Skin of body (tissue), 1 donor: ENCODE measurements at regions not wholly inside any gene's neighbourhood (a gene's known extent, or its start where the extent isn't known, plus 50 kb on each side); places are given as distances from the start of the nearest gene placed in this dataset.

Experiments used
- DNase-seq: peaks from one replicate; lab custom pipeline; 2025; lab: John Stamatoyannopoulos, UW

- no peak for DNase-seq
Observed at GRCh38 chr16:55041540-55042234, 111.0 kb downstream of the IRX5 start.

GRCh38 chr16:55042556-55043432, 112.1 kb downstream of the IRX5 start:
- no peak for DNase-seq

GRCh38 chr16:55043499-55043898, 112.8 kb downstream of the IRX5 start:
- no peak for DNase-seq

GRCh38 chr16:55044201-55044975, 113.7 kb downstream of the IRX5 start:
- DNase-seq, result no peak

- no peak for DNase-seq
Observed at GRCh38 chr16:55045329-55045728, 114.7 kb downstream of the IRX5 start.

- no peak for DNase-seq
Observed at GRCh38 chr16:55045756-55046460, 115.2 kb downstream of the IRX5 start.

- DNase-seq, result no peak
Observed at GRCh38 chr16:55046513-55046912, 115.8 kb downstream of the IRX5 start.

- DNase-seq, result no peak
Observed at GRCh38 chr16:55046916-55047315, 116.3 kb downstream of the IRX5 start.

- no peak for DNase-seq
Observed at GRCh38 chr16:55047331-55047730, 116.7 kb downstream of the IRX5 start.

GRCh38 chr16:55047903-55048497, 117.3 kb downstream of the IRX5 start:
- no peak for DNase-seq

GRCh38 chr16:55048745-55049144, 118.1 kb downstream of the IRX5 start:
- DNase-seq, result no peak

GRCh38 chr16:55051571-55052347, 121.1 kb downstream of the IRX5 start:
- no peak for DNase-seq

- no peak for DNase-seq
Observed at GRCh38 chr16:55052348-55052734, 121.7 kb downstream of the IRX5 start.

- DNase-seq, result no peak
Observed at GRCh38 chr16:55052741-55053415, 122.2 kb downstream of the IRX5 start.

- no peak for DNase-seq
Observed at GRCh38 chr16:55055262-55055661, 124.6 kb downstream of the IRX5 start.

- DNase-seq, result no peak
Observed at GRCh38 chr16:55056585-55057401, 126.1 kb downstream of the IRX5 start.

GRCh38 chr16:55057866-55058265, 127.2 kb downstream of the IRX5 start:
- no peak for DNase-seq

GRCh38 chr16:55058576-55058975, 127.9 kb downstream of the IRX5 start:
- no peak for DNase-seq

GRCh38 chr16:55059146-55059545, 128.5 kb downstream of the IRX5 start:
- DNase-seq, result no peak
